Erythroblast (primary cell): ENCODE measurements at regions not wholly inside any gene's neighbourhood (a gene's known extent, or its start where the extent isn't known, plus 50 kb on each side); places are given as distances from the start of the nearest gene placed in this dataset.

Experiments used
- GATA1 ChIP-seq: IDR thresholded peaks from 2 replicates; pipeline ENCODE4 v1.6.1; 2011; ENCODE audit warnings: low read depth, mild to moderate bottlenecking, control low read depth, low read length, moderate library complexity
- POLR2A ChIP-seq: IDR thresholded peaks from 2 replicates; pipeline ENCODE4 v1.6.1; 2011; ENCODE audit warnings: mild to moderate bottlenecking, low read length

- TF ChIP-seq POLR2A: no peak
- TF ChIP-seq GATA1: no peak
Observed at GRCh38 chr7:131045526-131045925, 282.1 kb upstream of the MKLN1 start.
